Hepatocyte (in vitro differentiated cells): ENCODE measurements at regions not wholly inside any gene's neighbourhood (a gene's known extent, or its start where the extent isn't known, plus 50 kb on each side); places are given as distances from the start of the nearest gene placed in this dataset.

Source experiments
- EZH2 ChIP-seq: fragments of 200-600 bp; sonication (generic); IDR thresholded peaks from 2 replicates; pipeline ENCODE4 v1.6.1; 2016; ENCODE audit warnings: antibody characterized with exemption, mild to moderate bottlenecking, borderline replicate concordance
- TF ChIP-seq, protein P1 (sequence below): fragments of 200-600 bp; sonication (generic); IDR thresholded peaks from 2 replicates; pipeline ENCODE4 v1.5.1; 2016; ENCODE audit warnings: antibody characterized with exemption, mild to moderate bottlenecking; ENCODE audit not compliant: poor library complexity

DNA sequence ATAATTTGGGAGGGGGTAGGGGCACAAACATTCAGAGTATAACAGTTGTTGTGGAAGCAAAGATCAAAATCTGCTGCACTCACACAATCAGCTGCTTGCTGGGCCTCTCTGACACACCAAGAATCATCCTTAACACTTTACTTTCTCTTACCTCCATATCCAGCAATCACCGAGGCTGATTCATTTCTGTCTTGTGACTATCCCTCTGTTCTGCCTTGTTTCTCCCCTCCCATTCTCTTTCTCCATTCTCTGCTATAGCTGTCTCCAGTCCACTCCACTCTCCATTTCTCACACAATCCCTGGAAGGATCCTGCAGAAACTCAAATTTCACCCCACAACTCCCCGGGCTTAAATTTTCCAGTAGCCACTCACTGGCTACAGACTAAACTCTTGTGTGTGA is 91.8 kb upstream of the NGF start:
- TF ChIP-seq, protein P1, sequence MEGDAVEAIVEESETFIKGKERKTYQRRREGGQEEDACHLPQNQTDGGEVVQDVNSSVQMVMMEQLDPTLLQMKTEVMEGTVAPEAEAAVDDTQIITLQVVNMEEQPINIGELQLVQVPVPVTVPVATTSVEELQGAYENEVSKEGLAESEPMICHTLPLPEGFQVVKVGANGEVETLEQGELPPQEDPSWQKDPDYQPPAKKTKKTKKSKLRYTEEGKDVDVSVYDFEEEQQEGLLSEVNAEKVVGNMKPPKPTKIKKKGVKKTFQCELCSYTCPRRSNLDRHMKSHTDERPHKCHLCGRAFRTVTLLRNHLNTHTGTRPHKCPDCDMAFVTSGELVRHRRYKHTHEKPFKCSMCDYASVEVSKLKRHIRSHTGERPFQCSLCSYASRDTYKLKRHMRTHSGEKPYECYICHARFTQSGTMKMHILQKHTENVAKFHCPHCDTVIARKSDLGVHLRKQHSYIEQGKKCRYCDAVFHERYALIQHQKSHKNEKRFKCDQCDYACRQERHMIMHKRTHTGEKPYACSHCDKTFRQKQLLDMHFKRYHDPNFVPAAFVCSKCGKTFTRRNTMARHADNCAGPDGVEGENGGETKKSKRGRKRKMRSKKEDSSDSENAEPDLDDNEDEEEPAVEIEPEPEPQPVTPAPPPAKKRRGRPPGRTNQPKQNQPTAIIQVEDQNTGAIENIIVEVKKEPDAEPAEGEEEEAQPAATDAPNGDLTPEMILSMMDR: no peak
- no peak for TF ChIP-seq EZH2
